HG03139 (cell line): ENCODE measurements at regions not wholly inside any gene's neighbourhood (a gene's known extent, or its start where the extent isn't known, plus 50 kb on each side); places are given as distances from the start of the nearest gene placed in this dataset.

ENCODE experiments used
- ATAC-seq: cut with Tn5 transposase; IDR thresholded peaks from one replicate; pipeline ENCODE4 v1.9.1; 2021; ENCODE audit not compliant: unreplicated experiment

- no peak for ATAC-seq
Observed at GRCh38 chr9:84583866-84584265, 85.7 kb upstream of the NTRK2 start.

GRCh38 chr9:84586662-84587061 lies 82.9 kb upstream of the NTRK2 start:
- ATAC-seq, result no peak

- no peak for ATAC-seq
Observed at GRCh38 chr9:84587153-84587552, 82.4 kb upstream of the NTRK2 start.

GRCh38 chr9:84589542-84589941 lies 80.0 kb upstream of the NTRK2 start:
- ATAC-seq, result no peak

GRCh38 chr9:84590706-84591105 lies 78.8 kb upstream of the NTRK2 start:
- no peak for ATAC-seq

- ATAC-seq, result no peak
Observed at GRCh38 chr9:84592918-84593317, 76.6 kb upstream of the NTRK2 start.

GRCh38 chr9:84593352-84593751 lies 76.2 kb upstream of the NTRK2 start:
- ATAC-seq, result no peak

- peak; percentile 96 for ATAC-seq
Observed at GRCh38 chr9:84597131-84597530, 72.4 kb upstream of the NTRK2 start.

- ATAC-seq, result no peak
Observed at GRCh38 chr9:84598921-84599636, 70.5 kb upstream of the NTRK2 start.

GRCh38 chr9:84600739-84601138 lies 68.8 kb upstream of the NTRK2 start:
- ATAC-seq, result no peak

- no peak for ATAC-seq
Observed at GRCh38 chr9:84604223-84604622, 65.3 kb upstream of the NTRK2 start.

GRCh38 chr9:84609779-84610178 lies 59.8 kb upstream of the NTRK2 start:
- no peak for ATAC-seq

GRCh38 chr9:84613431-84613830 lies 56.1 kb upstream of the NTRK2 start:
- no peak for ATAC-seq

GRCh38 chr9:84615544-84615943 lies 54.0 kb upstream of the NTRK2 start:
- ATAC-seq, result no peak

- no peak for ATAC-seq
Observed at GRCh38 chr9:84617411-84618029, 52.0 kb upstream of the NTRK2 start.
